H9 (cell line): ENCODE measurements at regions not wholly inside any gene's neighbourhood (a gene's known extent, or its start where the extent isn't known, plus 50 kb on each side); places are given as distances from the start of the nearest gene placed in this dataset.

Experiments
- DNase-seq: peaks from one replicate; pipeline ENCODE4 v3.0.0-alpha.2; 2017
- H2AFZ ChIP-seq: one replicate; pipeline ENCODE4 v1.6.1; 2013; ENCODE audit warnings: mild to moderate bottlenecking, low read length, control low read depth, moderate library complexity
- H2AK5ac ChIP-seq: 2 replicates; pipeline ENCODE4 v1.6.1; 2013; ENCODE audit warnings: low read length, control low read depth, mixed read lengths; ENCODE audit not compliant: insufficient read length
- H2BK120ac ChIP-seq: one replicate; pipeline ENCODE4 v1.6.1; 2013; ENCODE audit warnings: low read depth, mild to moderate bottlenecking, low read length, control low read depth, inconsistent platforms; ENCODE audit not compliant: poor library complexity, severe bottlenecking
- H2BK12ac ChIP-seq: 2 replicates; pipeline ENCODE4 v1.6.1; 2013; ENCODE audit warnings: low read length, control low read depth, mixed read lengths, low read depth; ENCODE audit not compliant: insufficient read length
- H2BK15ac ChIP-seq: 2 replicates; pipeline ENCODE4 v1.6.1; 2013; ENCODE audit warnings: low read depth, low read length, control low read depth
- H2BK20ac ChIP-seq: one replicate; pipeline ENCODE4 v1.6.1; 2013; ENCODE audit warnings: low read depth, mild to moderate bottlenecking, low read length, control low read depth, inconsistent platforms; ENCODE audit not compliant: poor library complexity, severe bottlenecking
- H2BK5ac ChIP-seq: 2 replicates; pipeline ENCODE4 v1.6.1; 2013; ENCODE audit warnings: low read length, control low read depth, mixed read lengths; ENCODE audit not compliant: insufficient read length
- H3K14ac ChIP-seq: 2 replicates; pipeline ENCODE4 v1.6.1; 2013; ENCODE audit warnings: low read length, control low read depth; ENCODE audit not compliant: insufficient read depth
- H3K18ac ChIP-seq: 2 replicates; pipeline ENCODE4 v1.6.1; 2013; ENCODE audit warnings: low read depth, mild to moderate bottlenecking, mixed read lengths, low read length, control low read depth; ENCODE audit not compliant: insufficient read length
- H3K23ac ChIP-seq: 2 replicates; pipeline ENCODE4 v1.6.1; 2013; ENCODE audit warnings: low read length, control low read depth, mixed read lengths, low read depth; ENCODE audit not compliant: insufficient read length
- H3K23me2 ChIP-seq: 2 replicates; pipeline ENCODE4 v1.6.1; 2013; ENCODE audit warnings: low read depth, mild to moderate bottlenecking, mixed read lengths, low read length, control low read depth; ENCODE audit not compliant: insufficient read length, poor library complexity, severe bottlenecking
- H3K27ac ChIP-seq: 2 replicates; pipeline ENCODE4 v1.5.1; 2013; ENCODE audit warnings: low read length, control low read depth, mixed read lengths, low read depth; ENCODE audit not compliant: insufficient read length
- H3K27me3 ChIP-seq: 2 replicates; pipeline ENCODE4 v1.6.1; 2013; ENCODE audit warnings: low read length, control low read depth, inconsistent platforms; ENCODE audit not compliant: insufficient read depth
- H3K4ac ChIP-seq: 2 replicates; pipeline ENCODE4 v1.6.1; 2013; ENCODE audit warnings: low read depth, mild to moderate bottlenecking, control low read depth, inconsistent platforms, low read length, moderate library complexity
- H3K4me1 ChIP-seq: 2 replicates; pipeline ENCODE4 v1.6.1; 2013; ENCODE audit warnings: low read length, control low read depth, inconsistent platforms; ENCODE audit not compliant: insufficient read depth
- H3K4me2 ChIP-seq: 2 replicates; pipeline ENCODE4 v1.6.1; 2013; ENCODE audit warnings: low read length, control low read depth, mixed read lengths; ENCODE audit not compliant: insufficient read length, insufficient read depth
- H3K56ac ChIP-seq: 2 replicates; pipeline ENCODE4 v1.6.1; 2013; ENCODE audit warnings: low read depth, mild to moderate bottlenecking, mixed read lengths, low read length, control low read depth; ENCODE audit not compliant: insufficient read length
- H3K79me1 ChIP-seq: 2 replicates; pipeline ENCODE4 v1.6.1; 2013; ENCODE audit warnings: low read depth, mild to moderate bottlenecking, moderate library complexity, low read length, control low read depth, inconsistent platforms; ENCODE audit not compliant: insufficient read depth, poor library complexity, severe bottlenecking
- H3K79me2 ChIP-seq: 2 replicates; pipeline ENCODE4 v1.6.1; 2013; ENCODE audit warnings: low read length, control low read depth, inconsistent platforms; ENCODE audit not compliant: insufficient read depth
- H3K9ac ChIP-seq: 2 replicates; pipeline ENCODE4 v1.6.1; 2013; ENCODE audit warnings: low read length, control low read depth, mixed read lengths; ENCODE audit not compliant: insufficient read length; ENCODE audit errors: extremely low read depth
- H3K9me3 ChIP-seq: one replicate; pipeline ENCODE4 v1.6.1; 2013; ENCODE audit warnings: low read depth, low read length, inconsistent platforms; ENCODE audit not compliant: control insufficient read depth
- H3T11ph ChIP-seq: one replicate; pipeline ENCODE4 v1.6.1; 2013; ENCODE audit warnings: mild to moderate bottlenecking, low read length, control low read depth, inconsistent platforms
- H4K20me1 ChIP-seq: one replicate; pipeline ENCODE4 v1.6.1; 2013; ENCODE audit not compliant: control insufficient read depth, insufficient read length, insufficient read depth
- H4K5ac ChIP-seq: 2 replicates; pipeline ENCODE4 v1.6.1; 2013; ENCODE audit warnings: low read depth, mild to moderate bottlenecking, mixed read lengths, low read length, control low read depth; ENCODE audit not compliant: insufficient read length
- H4K8ac ChIP-seq: replicated peaks from 2 replicates; pipeline ENCODE4 v1.6.1; 2013; ENCODE audit warnings: low read length, control low read depth, mixed read lengths, low read depth; ENCODE audit not compliant: insufficient read length
- H4K91ac ChIP-seq: 2 replicates; pipeline ENCODE4 v1.6.1; 2013; ENCODE audit warnings: low read depth, mild to moderate bottlenecking, moderate library complexity, mixed read lengths, low read length, control low read depth; ENCODE audit not compliant: insufficient read length
- H3K27ac Mint-ChIP-seq, 3 experiments: 2 replicates in 2 of 3; 3 replicates in 1 of 3; pipeline ENCODE4 v1.8.0; 2020 to 2021; ENCODE audit warnings: mixed read lengths in 3 of 3, mild to moderate bottlenecking in 1 of 3, moderate library complexity in 1 of 3
- H3K27me3 Mint-ChIP-seq: 2 replicates; pipeline ENCODE4 v1.8.0; 2021; ENCODE audit warnings: low read depth, mild to moderate bottlenecking, moderate library complexity, mixed read lengths
- H3K36me3 Mint-ChIP-seq, 3 experiments: 2 replicates in 2 of 3; 3 replicates in 1 of 3; pipeline ENCODE4 v1.8.0; 2020 to 2021; ENCODE audit warnings: low read depth in 3 of 3, mixed read lengths in 3 of 3; ENCODE audit not compliant: insufficient read depth in 1 of 3
- H3K4me1 Mint-ChIP-seq, 2 experiments: 2 replicates each; pipeline ENCODE4 v1.8.0; 2020; ENCODE audit warnings: mixed read lengths in 2 of 2
- H3K4me3 Mint-ChIP-seq, 2 experiments: 2 replicates in 1 of 2; 3 replicates in 1 of 2; pipeline ENCODE4 v1.8.0; 2020 to 2021; ENCODE audit warnings: mild to moderate bottlenecking in 2 of 2, mixed read lengths in 2 of 2, moderate library complexity in 1 of 2
- H3K9me3 Mint-ChIP-seq, 2 experiments: 2 replicates in 1 of 2; 3 replicates in 1 of 2; pipeline ENCODE4 v1.8.0; 2020; ENCODE audit warnings: mild to moderate bottlenecking in 2 of 2, mixed read lengths in 2 of 2, moderate library complexity in 1 of 2
- CTCF ChIP-seq: fragments of 200-600 bp; sonication (generic); conservative IDR thresholded peaks from 3 replicates; pipeline ENCODE4 v1.8.0; 2021; ENCODE audit warnings: antibody characterized with exemption, mild to moderate bottlenecking
- WGBS: extraction: QIAGEN DNeasy Blood & Tissue Kit; methylation state at CpG from one replicate; pipeline ENCODE4 v1.1.7; 2013; ENCODE audit warnings: missing lambda C conversion rate, low lambda C conversion rate, mixed read lengths; ENCODE audit not compliant: insufficient read length; ENCODE audit errors: extremely low coverage; 5-methylcytosine and 5-hydroxymethylcytosine counted together

- Histone ChIP-seq H3K4me2 (no peak overlapping the region), H3K14ac (no peak overlapping the region), H2BK12ac (no peak overlapping the region), H4K5ac (no peak overlapping the region), H3K27ac (no peak overlapping the region), H2BK15ac (no peak overlapping the region), H3T11ph (no peak overlapping the region), H3K27me3 (no peaks in the 10 kb centered on the region), H2AFZ (no peak overlapping the region), H3K56ac (no peak overlapping the region), H3K4me1 (no peaks in the 10 kb centered on the region), H2BK20ac (no peak overlapping the region), H4K8ac (no peak overlapping the region), H3K18ac (no peak overlapping the region), H2BK120ac (no peak overlapping the region), H3K4ac (no peak overlapping the region), H3K9me3 (no peaks in the 10 kb centered on the region), H3K23me2 (no peaks in the 10 kb centered on the region), H3K9ac (no peak overlapping the region), H3K79me1 (no peaks in the 10 kb centered on the region), H4K91ac (no peak overlapping the region), H4K20me1 (no peaks in the 10 kb centered on the region), H2BK5ac (no peak overlapping the region), H3K23ac (no peak overlapping the region), H2AK5ac (no peak overlapping the region), H3K79me2 (no peaks in the 10 kb centered on the region)
- DNase-seq: no peak
- no peaks in the 10 kb centered on the region; a peak in 1 of 7 replicates for H3K36me3 Mint-ChIP-seq
- no CpG with 5 or more reads among the region's 17 CpGs for WGBS
- no peak overlapping the region for H3K4me3 Mint-ChIP-seq
- no peak for TF ChIP-seq CTCF
- no peaks in the 10 kb centered on the region for H3K27me3 Mint-ChIP-seq
- H3K9me3 Mint-ChIP-seq: no peaks in the 10 kb centered on the region
- no peaks in the 10 kb centered on the region for H3K4me1 Mint-ChIP-seq
- H3K27ac Mint-ChIP-seq: no peak overlapping the region
Observed at GRCh38 chr2:162916286-162916801, 77.8 kb upstream of the KCNH7 start.
